NCI-H1436 (cell line): ENCODE measurements at regions not wholly inside any gene's neighbourhood (a gene's known extent, or its start where the extent isn't known, plus 50 kb on each side); places are given as distances from the start of the nearest gene placed in this dataset.

Experiments
- DNase-seq: peaks from one replicate; lab custom pipeline; 2025; lab: John Stamatoyannopoulos, UW

- DNase-seq: no peak
Measured at GRCh38 chr6:56345376-56345995, 98.1 kb upstream of the COL21A1 start.

GRCh38 chr6:56343295-56343694, 95.9 kb upstream of the COL21A1 start:
- DNase-seq: no peak

- DNase-seq: no peak
Measured at GRCh38 chr6:56339524-56339923, 92.1 kb upstream of the COL21A1 start.

GRCh38 chr6:56335726-56336125, 88.3 kb upstream of the COL21A1 start:
- DNase-seq: no peak

GRCh38 chr6:56334937-56335336, 87.6 kb upstream of the COL21A1 start:
- DNase-seq: no peak

- DNase-seq: no peak
Measured at GRCh38 chr6:56329271-56330050, 82.1 kb upstream of the COL21A1 start.

GRCh38 chr6:56328728-56329090, 81.3 kb upstream of the COL21A1 start:
- DNase-seq: no peak

GRCh38 chr6:56327946-56328727, 80.8 kb upstream of the COL21A1 start:
- DNase-seq: no peak

GRCh38 chr6:56324396-56324795, 77.0 kb upstream of the COL21A1 start:
- DNase-seq: no peak

GRCh38 chr6:56318851-56319250, 71.5 kb upstream of the COL21A1 start:
- DNase-seq: no peak

- peak; percentile 14 for DNase-seq
Measured at GRCh38 chr6:56314683-56315523, 67.5 kb upstream of the COL21A1 start.

GRCh38 chr6:56311533-56312448, 64.4 kb upstream of the COL21A1 start:
- DNase-seq: no peak

GRCh38 chr6:56311061-56311460, 63.7 kb upstream of the COL21A1 start:
- no peak for DNase-seq

GRCh38 chr6:56310241-56310640, 62.9 kb upstream of the COL21A1 start:
- no peak for DNase-seq

- DNase-seq: no peak
Measured at GRCh38 chr6:56299916-56300315, 52.5 kb upstream of the COL21A1 start.

GRCh38 chr6:56297022-56297989, 49.9 kb upstream of the COL21A1 start:
- no peak for DNase-seq
